AG09319 (cell line): ENCODE measurements at regions not wholly inside any gene's neighbourhood (a gene's known extent, or its start where the extent isn't known, plus 50 kb on each side); places are given as distances from the start of the nearest gene placed in this dataset.

Experiments
- DNase-seq: peaks from one replicate; pipeline ENCODE4 v3.0.0-alpha.2; 2010; ENCODE audit warnings: low read depth; ENCODE audit errors: extremely low read depth
- CTCF ChIP-seq: IDR thresholded peaks from 2 replicates; pipeline ENCODE4 v1.5.1; 2011; ENCODE audit warnings: low read depth, mild to moderate bottlenecking, inconsistent platforms, low read length, moderate library complexity

- no peak for DNase-seq
- no peak for TF ChIP-seq CTCF
These were observed 143.3 kb downstream of the C1D start for GRCh38 chr2:67919490-67919889.

- TF ChIP-seq CTCF = no peak
These were observed 140.6 kb downstream of the C1D start for GRCh38 chr2:67922080-67922785.

GRCh38 chr2:67923696-67924095, 139.1 kb downstream of the C1D start:
- no peak for TF ChIP-seq CTCF
- DNase-seq = no peak

More at GRCh38 chr2:67922080-67922785, 140.6 kb downstream of the C1D start:
- no peak for DNase-seq

- DNase-seq = no peak
- no peak for TF ChIP-seq CTCF
These were observed 135.3 kb downstream of the C1D start for GRCh38 chr2:67927501-67927900.

- TF ChIP-seq CTCF = no peak
- no peak for DNase-seq
These were observed 132.6 kb downstream of the C1D start for GRCh38 chr2:67930156-67930555.

GRCh38 chr2:67936969-67937368, 125.8 kb downstream of the C1D start:
- no peak for TF ChIP-seq CTCF
- no peak for DNase-seq

GRCh38 chr2:67938053-67938452, 124.8 kb downstream of the C1D start:
- TF ChIP-seq CTCF = no peak
- DNase-seq = no peak
